ENCODE measurements at regions not wholly inside any gene's neighbourhood (a gene's known extent, or its start where the extent isn't known, plus 50 kb on each side); places are given as distances from the start of the nearest gene placed in this dataset.
A peak's percentile ranks its signal among the peaks of the same experiment; 100 is the strongest.

- DNase-seq (ENCODE audit: low spot score), result no peak
These were observed 289.8 kb upstream of the KLF6 start for GRCh38 chr10:4074545-4075407.

GRCh38 chr10:4073912-4074311 is 288.9 kb upstream of the KLF6 start:
- peak; percentile 35 for DNase-seq (ENCODE audit: low spot score)

DNA sequence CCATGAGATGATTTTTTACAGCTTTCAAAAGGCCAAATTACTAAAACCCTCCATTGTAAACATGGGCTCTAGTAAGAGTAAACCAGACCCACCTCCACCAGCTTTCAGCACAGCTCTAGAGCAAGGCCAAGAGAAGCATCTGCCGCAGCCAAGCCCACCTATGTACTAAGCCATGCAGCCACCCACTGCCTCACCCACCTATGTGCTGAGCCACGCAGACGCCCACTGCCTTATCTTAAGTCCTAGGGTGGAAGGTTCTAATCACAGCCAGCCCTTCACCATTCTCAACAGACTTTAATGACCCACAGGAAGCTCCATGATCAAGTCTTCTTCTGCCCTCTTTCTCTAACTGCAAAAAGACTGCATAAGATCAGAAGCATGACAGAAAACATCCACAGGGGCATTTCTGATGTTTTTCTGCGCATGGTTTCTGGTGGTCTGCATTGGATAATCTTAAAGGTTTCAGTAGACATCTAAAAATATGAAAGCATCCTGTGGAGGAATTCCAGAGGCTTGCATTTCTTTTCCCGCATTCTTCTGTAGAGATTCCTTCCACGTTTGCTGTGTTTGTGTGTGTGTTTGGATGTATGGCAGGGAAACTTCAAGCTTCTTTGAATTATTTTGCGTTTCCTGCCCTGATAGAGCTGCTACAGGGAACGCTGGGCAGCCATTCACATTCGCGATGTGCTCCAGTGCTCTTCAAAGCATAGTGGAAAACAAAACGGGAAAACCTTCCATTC is 286.1 kb upstream of the KLF6 start:
- no peak for DNase-seq (ENCODE audit: low spot score)

GRCh38 chr10:4070184-4070583 is 285.2 kb upstream of the KLF6 start:
- DNase-seq (ENCODE audit: low spot score), result no peak

DNA sequence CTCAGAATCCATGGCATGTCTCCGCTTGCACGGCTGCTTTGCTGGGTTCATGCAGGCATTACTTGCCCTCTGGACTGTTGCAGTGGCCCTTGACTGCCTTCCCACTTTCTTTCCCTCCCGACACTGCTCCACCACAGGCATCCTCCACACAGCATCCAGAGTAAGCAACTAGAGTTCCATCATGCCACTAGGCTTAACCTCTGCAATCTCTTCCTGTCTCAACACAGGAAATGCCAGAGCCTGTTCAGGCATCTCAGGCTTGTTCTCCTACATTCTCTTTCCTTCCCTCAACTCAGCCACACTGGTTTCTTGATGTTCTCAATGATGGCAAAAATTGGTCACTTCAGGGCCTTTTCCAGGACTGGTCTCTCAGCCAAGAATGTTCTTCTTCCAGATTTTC is 284.5 kb upstream of the KLF6 start:
- peak; percentile 62 for DNase-seq (ENCODE audit: low spot score)

- DNase-seq (ENCODE audit: low spot score), result no peak
These were observed 283.6 kb upstream of the KLF6 start for GRCh38 chr10:4068629-4069028.

DNA sequence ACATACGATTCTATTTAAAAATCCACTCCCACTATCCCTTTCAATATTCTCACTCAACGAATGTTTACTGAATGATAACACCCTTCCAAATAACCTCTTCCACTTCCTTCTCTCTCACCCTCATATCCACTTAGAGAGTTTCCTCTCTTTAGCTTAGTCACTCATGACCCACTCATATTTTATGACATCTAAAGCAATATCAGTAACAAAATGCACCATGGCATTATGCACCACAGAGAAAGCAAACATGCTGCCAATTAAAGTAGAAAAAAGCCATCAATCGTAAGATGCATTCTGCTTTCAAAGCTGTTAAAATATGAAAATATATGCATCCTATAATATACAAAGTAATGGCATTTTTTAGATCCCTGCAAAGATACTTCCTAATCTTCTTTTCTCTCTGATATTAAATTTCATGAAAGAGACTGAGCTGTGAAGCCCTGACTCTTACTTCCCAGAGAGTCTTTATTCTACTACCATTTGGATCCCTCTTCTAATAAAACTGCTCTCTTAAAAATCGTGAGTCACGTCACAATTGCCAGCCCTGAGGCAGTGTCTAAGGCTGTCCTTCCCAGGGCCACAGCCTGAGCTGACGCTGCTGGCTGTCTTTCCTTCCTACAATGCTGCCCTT is 283.0 kb upstream of the KLF6 start:
- no peak for DNase-seq (ENCODE audit: low spot score)

DNA sequence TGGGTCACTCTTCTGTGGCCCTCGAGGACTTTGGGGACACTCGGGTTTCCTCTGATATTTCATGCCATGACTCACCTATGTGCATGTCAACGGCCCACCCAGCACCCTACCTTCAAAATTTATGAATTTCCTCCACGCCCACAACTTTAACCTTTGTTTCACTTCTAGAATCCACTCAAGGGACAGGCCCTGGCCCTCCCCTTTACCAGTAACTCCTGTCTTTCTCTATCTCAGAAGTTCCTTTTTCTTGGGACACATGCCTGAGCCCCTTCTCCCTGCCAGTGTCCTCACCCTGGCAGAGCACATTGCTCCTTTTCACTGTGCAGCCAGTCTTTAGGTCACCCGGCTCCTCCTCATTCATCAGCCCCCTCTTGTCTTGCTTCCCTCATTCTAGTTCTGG is 282.5 kb upstream of the KLF6 start:
- DNase-seq (ENCODE audit: low spot score), result no peak

DNA sequence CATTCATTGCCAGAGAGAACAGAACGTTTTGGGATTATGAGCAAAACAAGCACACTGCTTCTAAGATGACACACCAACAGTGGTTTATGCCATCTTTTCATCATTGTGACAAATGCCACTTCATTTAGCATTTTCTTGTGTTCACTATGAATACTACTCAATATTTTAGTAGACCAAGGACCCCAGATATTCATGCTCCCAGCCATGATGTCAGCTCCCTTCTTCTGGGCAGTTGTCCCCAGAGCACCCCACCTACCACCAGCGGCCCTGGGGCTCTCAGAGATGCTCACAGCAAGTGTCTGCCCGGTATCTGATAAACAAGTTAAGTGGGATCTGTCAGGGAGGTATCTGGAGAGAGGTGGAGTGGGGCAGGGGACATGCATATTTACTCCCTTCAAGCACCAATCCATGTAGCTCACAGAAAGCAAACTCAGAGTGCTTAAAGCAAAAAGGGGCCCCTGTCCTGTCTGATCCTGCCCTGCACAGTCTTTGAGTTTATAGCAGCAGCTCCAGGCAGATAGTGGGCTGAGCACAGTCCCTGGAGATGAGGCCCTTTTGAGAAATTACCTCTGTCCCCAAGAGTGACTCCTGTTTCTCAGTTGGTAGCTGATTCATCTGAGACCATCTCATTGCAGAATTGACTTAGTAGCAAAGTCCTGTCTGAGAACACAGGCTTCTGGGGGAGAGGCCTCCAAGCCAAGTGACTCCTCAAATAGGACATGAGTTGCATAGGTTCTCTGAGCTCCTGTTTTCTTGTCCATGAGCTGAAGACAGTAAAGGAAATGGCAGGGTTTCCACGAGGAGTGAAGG is 281.8 kb upstream of the KLF6 start:
- DNase-seq (ENCODE audit: low spot score), result no peak

- no peak for DNase-seq (ENCODE audit: low spot score)
These were observed 279.5 kb upstream of the KLF6 start for GRCh38 chr10:4064489-4064888.

DNA sequence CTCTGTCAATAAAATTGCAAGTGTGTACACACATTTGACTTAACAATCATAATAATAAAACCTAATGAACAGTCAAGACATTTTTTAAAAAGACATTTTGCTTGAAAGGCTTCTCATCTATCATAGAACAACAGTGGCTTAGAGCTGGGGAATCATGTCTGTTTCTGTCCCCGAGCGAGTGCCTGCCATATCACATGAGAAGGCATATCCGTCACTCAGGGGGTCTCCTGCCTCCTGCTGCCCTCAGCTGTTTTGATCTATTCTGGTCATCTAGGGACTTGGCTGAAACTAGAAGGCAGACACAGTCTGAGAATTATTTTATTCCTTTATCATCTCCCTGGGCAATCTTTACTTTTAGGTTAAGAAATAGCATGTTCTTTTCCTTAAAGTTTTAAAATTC is 278.7 kb upstream of the KLF6 start:
- DNase-seq (ENCODE audit: low spot score), result no peak

DNA sequence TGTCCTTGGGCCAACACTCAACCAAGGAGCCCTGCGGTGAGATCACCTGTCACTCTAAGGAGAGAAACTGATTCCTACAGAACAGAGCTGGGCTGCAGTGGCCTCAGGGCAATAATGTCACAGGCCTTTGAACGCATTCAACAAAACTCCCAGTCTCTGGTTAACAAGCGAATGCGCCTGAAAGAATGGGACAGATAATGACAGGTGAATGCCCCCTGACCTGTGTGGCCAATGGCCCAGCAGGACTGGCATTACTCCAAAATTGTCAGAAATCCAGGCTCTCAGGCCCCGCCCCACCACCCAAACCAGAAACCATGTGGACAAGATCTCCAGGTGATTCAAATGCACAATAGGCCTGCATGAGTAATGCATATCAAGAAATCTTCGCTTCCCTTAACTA is 277.7 kb upstream of the KLF6 start:
- DNase-seq (ENCODE audit: low spot score), result no peak

- DNase-seq (ENCODE audit: low spot score), result no peak
These were observed 277.1 kb upstream of the KLF6 start for GRCh38 chr10:4062072-4062471.

GRCh38 chr10:4061441-4061951 is 276.5 kb upstream of the KLF6 start:
- no peak for DNase-seq (ENCODE audit: low spot score)

DNA sequence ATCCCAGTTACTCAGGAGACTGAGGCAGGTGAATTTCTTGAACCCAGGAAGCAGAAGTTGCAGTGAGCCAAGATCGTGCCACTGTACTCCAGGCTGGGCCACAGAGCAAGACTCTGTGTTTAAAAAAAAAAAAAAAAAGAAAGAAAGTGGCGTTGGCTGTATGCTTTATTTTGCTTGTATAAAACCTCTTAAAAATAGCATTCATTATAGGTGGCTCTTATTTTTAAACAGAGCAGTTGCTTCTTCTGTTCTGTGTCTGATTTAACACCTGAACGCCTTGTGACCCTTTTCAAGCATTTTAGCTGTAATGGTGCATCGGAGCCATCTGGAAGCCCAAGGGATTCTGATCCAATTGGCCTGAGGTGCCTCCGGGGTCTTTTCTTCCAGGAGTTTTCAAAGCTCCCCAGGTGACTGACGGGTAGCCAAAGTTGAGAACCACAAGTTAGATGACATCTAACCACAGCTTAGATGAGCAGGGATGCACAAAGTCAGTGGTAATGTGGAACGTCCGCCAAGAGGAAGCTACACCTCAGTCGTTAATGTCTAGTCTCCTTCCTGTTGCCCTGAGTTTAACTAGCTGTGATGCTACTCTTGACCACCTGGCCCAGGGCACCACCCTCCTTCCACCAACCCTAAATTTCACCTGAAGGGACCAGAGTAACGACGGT is 274.6 kb upstream of the KLF6 start:
- DNase-seq (ENCODE audit: low spot score), result no peak

DNA sequence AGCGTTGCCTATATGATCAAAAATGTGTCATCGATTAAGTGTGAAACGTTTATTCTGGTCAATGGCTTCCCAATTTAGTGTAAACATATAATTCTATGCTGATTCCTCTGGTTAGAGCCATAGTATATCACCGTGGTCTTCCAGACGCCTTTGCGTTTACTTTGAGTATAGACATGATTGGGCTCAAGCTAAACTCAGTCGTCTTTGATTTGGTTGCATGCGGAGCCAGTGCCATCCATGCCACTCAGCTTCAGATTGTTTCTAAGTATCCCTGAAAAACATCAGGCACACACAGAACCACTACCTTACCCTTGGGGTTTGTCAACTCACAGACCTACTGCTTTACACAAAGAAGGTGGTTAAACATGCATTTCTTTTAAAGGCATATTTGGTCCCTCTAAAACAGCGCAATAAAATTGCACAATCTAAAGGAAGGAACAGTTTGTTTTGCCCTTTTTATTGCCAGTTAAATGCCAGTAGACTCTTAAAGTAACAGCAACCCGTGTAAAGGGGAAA is 273.6 kb upstream of the KLF6 start:
- DNase-seq (ENCODE audit: low spot score), result no peak

DNA sequence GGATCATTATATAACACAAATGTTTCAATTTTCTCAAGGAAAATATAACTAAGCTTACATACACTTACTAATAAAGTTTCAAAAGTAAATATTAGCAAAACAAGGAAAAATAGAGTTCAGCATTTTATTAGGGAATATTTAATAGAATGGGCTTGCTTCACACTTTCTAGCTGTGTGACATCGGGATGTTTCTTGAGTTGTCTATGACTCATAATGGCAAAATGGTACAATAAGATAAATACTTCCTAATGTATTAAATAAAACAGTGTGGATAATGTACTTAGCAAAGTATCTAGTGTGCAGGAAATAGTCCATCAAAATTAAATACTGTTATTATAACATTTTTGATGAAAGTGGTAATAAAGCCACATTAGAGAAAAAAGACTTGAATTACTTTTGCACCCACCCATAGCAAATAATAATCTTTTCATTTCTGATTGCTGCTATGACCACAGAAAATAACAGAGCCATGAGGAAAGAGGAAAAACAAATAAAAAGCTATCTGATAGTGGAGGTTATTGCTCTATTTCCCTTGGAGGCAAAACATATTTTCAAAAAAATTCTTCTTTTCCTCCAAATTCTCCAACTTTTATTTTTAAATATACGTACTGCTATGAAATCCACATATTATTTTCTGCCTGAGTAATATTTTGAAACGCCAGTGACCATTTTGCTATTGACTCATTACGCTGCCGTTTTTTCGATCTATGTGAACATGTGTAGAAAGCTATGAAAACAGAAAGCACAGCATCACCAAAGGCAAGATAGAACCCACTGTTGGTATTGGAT is 272.9 kb upstream of the KLF6 start:
- DNase-seq (ENCODE audit: low spot score), result no peak

DNA sequence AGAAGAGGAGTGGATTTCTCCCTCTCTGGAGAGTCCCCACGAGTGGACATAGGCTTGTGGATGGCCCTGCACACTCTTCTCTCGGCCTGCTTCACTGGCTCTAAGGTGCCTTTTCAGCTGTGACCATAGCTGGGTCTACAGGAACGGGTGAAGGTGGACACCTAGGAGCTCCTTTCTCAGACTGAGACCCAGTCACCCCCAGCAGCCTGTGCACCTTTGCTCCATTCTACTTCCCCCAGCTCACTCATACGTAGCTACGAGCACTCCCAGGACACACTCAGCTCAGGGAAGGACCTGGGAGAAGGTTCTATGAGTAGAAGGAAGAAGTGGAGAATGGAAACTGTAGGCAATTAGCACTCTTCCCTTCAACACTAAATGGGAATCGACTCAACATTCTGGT is 272.0 kb upstream of the KLF6 start:
- DNase-seq (ENCODE audit: low spot score), result no peak

- no peak for DNase-seq (ENCODE audit: low spot score)
These were observed 269.8 kb upstream of the KLF6 start for GRCh38 chr10:4054656-4055435.

DNA sequence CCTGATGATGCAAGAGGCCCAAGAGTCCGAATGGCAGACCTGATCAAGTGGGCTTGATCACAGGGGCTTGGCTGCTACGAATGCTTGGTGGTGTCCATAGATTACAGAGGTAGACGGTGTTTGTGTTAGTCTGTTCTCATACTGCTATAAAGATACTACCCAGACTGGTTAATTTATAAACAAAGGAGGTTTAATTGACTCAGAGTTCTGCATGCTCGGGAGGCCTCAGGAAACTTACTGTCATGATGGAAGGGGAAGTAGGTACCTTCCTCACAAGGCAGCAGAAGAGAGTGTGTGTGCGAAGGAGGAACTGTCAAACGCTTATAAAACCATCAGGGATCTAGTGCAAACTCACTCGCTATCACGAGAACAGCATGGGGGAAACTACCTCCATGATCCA is 268.9 kb upstream of the KLF6 start:
- no peak for DNase-seq (ENCODE audit: low spot score)
